ENCODE measurements at regions not wholly inside any gene's neighbourhood (a gene's known extent, or its start where the extent isn't known, plus 50 kb on each side); places are given as distances from the start of the nearest gene placed in this dataset.

GRCh38 chr16:72626623-72627022 lies 421.3 kb downstream of the ZFHX3 start:
- in situ Hi-C loops (cut with MboI; ENCODE audit: low sequenced_read_pairs in 4 of 4) (no loop called here), intact Hi-C loops (cut with DNase I; ENCODE audit: low total_unique reads) (no loop called here)
- TF ChIP-seq CTCF (IDR thresholded peaks at IDR 0.05 in 4 of 5, conservative IDR thresholded peaks at IDR 0.05 in 1 of 5): no peak
- TF ChIP-seq POLR2A (IDR thresholded peaks at IDR 0.05): no peak
- H3K9me3 ChIP-seq: no peaks in the 10 kb centered on the region
- H3K4me3 ChIP-seq: no peak overlapping the region
- DNase-seq (no peak), ATAC-seq (no peak)
- H3K27me3 ChIP-seq: no peaks in the 10 kb centered on the region
- no peak overlapping the region for H3K27ac ChIP-seq
- no peaks in the 10 kb centered on the region for H3K36me3 ChIP-seq
- H3K4me1 ChIP-seq: no peaks in the 10 kb centered on the region

GRCh38 chr16:72621651-72622050 lies 426.3 kb downstream of the ZFHX3 start:
- intact Hi-C loops (cut with DNase I; ENCODE audit: low total_unique reads): no loop called here
- H3K4me3 ChIP-seq: no peak overlapping the region
- H3K27me3 ChIP-seq: no peaks in the 10 kb centered on the region
- H3K4me1 ChIP-seq: no peaks in the 10 kb centered on the region
- H3K27ac ChIP-seq: no peak overlapping the region
- ATAC-seq (no peak), DNase-seq (no peak)
- H3K36me3 ChIP-seq: no peaks in the 10 kb centered on the region
- in situ Hi-C loops (cut with MboI; ENCODE audit: low sequenced_read_pairs in 4 of 4): no loop called here
- TF ChIP-seq CTCF (IDR thresholded peaks at IDR 0.05 in 4 of 5, conservative IDR thresholded peaks at IDR 0.05 in 1 of 5) (no peak), POLR2A (IDR thresholded peaks at IDR 0.05) (no peak)
- H3K9me3 ChIP-seq: no peaks in the 10 kb centered on the region

DNA sequence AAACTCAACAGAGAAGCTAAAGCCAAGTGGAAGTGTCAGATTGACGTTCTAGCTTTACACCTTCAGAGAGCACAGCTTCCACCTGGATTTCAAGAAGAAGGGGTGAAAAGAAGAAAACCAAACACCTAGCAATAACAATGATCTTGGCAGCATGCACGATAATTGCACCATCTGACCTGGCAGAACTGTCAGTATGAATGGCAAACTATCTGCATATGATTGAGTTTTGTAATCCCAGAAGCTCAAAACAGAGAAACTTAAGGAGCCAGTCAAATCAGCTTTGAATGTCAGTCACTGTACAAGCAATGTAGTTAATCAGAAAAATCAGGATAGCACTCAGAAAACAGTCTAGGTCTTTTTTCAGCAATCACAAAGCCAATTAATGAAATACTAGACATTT lies 427.1 kb downstream of the ZFHX3 start:
- no peaks in the 10 kb centered on the region for H3K27me3 ChIP-seq
- no peaks in the 10 kb centered on the region for H3K9me3 ChIP-seq
- TF ChIP-seq CTCF (IDR thresholded peaks at IDR 0.05 in 4 of 5, conservative IDR thresholded peaks at IDR 0.05 in 1 of 5) (no peak), POLR2A (IDR thresholded peaks at IDR 0.05) (no peak)
- H3K36me3 ChIP-seq: no peaks in the 10 kb centered on the region
- in situ Hi-C loops (cut with MboI; ENCODE audit: low sequenced_read_pairs in 4 of 4) (no loop called here), intact Hi-C loops (cut with DNase I; ENCODE audit: low total_unique reads) (no loop called here)
- H3K4me3 ChIP-seq: no peak overlapping the region
- no peak for ATAC-seq
- DNase-seq: no peak
- no peak overlapping the region for H3K27ac ChIP-seq
- H3K4me1 ChIP-seq: no peaks in the 10 kb centered on the region

GRCh38 chr16:72620348-72620747 lies 427.6 kb downstream of the ZFHX3 start:
- ATAC-seq: no peak
- Histone ChIP-seq H3K27me3 (no peaks in the 10 kb centered on the region), H3K27ac (no peak overlapping the region), H3K4me3 (no peak overlapping the region), H3K9me3 (no peaks in the 10 kb centered on the region), H3K36me3 (no peaks in the 10 kb centered on the region), H3K4me1 (no peaks in the 10 kb centered on the region)
- intact Hi-C loops (cut with DNase I; ENCODE audit: low total_unique reads) (no loop called here), in situ Hi-C loops (cut with MboI; ENCODE audit: low sequenced_read_pairs in 4 of 4) (no loop called here)
- no peak for DNase-seq
- no peak for TF ChIP-seq CTCF (IDR thresholded peaks at IDR 0.05 in 4 of 5, conservative IDR thresholded peaks at IDR 0.05 in 1 of 5)
- TF ChIP-seq POLR2A (IDR thresholded peaks at IDR 0.05): no peak

DNA sequence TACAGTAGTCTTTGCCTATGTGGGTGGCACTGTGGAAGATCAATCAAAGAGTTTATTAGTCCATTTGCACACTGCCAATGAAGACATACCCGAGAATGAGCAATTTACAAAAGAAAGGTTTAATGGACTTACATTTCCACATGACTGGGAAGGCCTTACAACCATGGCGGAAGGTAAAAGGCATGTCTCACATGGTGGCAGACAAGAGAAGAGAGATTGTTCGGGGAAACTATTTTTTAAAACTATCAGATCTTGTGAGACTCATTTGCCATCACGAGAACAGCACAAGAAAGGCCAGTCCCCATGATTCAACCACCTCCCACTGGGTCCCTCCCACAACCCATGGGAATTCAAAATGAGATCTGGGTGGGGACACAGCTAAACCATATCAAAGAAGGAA lies 432.1 kb downstream of the ZFHX3 start:
- no peaks in the 10 kb centered on the region for H3K27me3 ChIP-seq
- H3K27ac ChIP-seq: no peak overlapping the region
- H3K36me3 ChIP-seq: no peaks in the 10 kb centered on the region
- intact Hi-C loops (cut with DNase I; ENCODE audit: low total_unique reads): no loop called here
- no peaks in the 10 kb centered on the region for H3K9me3 ChIP-seq
- in situ Hi-C loops (cut with MboI; ENCODE audit: low sequenced_read_pairs in 4 of 4): no loop called here
- DNase-seq (no peak), ATAC-seq (no peak)
- H3K4me1 ChIP-seq: no peaks in the 10 kb centered on the region
- no peak overlapping the region for H3K4me3 ChIP-seq
- TF ChIP-seq CTCF (IDR thresholded peaks at IDR 0.05 in 4 of 5, conservative IDR thresholded peaks at IDR 0.05 in 1 of 5) (no peak), POLR2A (IDR thresholded peaks at IDR 0.05) (no peak)
